WTC11 (cell line): ENCODE measurements at regions not wholly inside any gene's neighbourhood (a gene's known extent, or its start where the extent isn't known, plus 50 kb on each side); places are given as distances from the start of the nearest gene placed in this dataset.

ENCODE experiments used
- ELF4 ChIP-seq: sonication (generic); formaldehyde crosslinking; IDR thresholded peaks from 2 replicates; pipeline ENCODE4 v1.8.1; 2022; ENCODE audit warnings: low read depth, mild to moderate bottlenecking, moderate library complexity, missing genetic modification reagents
- TF ChIP-seq, protein P1 (sequence below): fragments of 200-600 bp; IDR thresholded peaks from 2 replicates; pipeline ENCODE4 v1.8.0; 2022; ENCODE audit warnings: antibody characterized with exemption

DNA sequence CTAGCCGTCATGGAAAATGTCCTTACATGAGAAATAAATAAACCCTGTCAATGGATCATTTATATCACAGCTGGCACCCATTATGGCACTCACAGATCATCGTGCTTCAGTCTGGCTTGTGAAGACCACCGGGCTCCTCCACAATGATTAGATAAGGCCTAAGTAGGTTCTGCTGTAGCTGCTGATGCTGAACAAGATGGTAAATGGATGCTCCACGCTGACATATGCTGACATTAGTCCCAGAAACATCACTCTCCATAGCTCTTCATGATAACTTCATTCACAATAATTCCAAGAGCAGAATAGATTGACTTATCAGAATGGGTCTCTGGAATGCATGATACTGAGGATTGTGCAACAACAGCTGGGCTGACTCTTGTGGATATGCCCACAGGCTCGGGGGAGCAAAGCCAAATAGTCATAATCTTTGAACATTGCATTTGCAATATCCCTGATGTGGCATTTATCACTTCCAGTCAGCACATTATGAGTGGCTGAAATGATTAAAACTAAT is 63.8 kb upstream of the RXFP2 start:
- TF ChIP-seq ELF4: no peak
- TF ChIP-seq, protein P1, sequence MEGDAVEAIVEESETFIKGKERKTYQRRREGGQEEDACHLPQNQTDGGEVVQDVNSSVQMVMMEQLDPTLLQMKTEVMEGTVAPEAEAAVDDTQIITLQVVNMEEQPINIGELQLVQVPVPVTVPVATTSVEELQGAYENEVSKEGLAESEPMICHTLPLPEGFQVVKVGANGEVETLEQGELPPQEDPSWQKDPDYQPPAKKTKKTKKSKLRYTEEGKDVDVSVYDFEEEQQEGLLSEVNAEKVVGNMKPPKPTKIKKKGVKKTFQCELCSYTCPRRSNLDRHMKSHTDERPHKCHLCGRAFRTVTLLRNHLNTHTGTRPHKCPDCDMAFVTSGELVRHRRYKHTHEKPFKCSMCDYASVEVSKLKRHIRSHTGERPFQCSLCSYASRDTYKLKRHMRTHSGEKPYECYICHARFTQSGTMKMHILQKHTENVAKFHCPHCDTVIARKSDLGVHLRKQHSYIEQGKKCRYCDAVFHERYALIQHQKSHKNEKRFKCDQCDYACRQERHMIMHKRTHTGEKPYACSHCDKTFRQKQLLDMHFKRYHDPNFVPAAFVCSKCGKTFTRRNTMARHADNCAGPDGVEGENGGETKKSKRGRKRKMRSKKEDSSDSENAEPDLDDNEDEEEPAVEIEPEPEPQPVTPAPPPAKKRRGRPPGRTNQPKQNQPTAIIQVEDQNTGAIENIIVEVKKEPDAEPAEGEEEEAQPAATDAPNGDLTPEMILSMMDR: no peak
